ENCODE measurements at regions not wholly inside any gene's neighbourhood (a gene's known extent, or its start where the extent isn't known, plus 50 kb on each side); places are given as distances from the start of the nearest gene placed in this dataset.

DNA sequence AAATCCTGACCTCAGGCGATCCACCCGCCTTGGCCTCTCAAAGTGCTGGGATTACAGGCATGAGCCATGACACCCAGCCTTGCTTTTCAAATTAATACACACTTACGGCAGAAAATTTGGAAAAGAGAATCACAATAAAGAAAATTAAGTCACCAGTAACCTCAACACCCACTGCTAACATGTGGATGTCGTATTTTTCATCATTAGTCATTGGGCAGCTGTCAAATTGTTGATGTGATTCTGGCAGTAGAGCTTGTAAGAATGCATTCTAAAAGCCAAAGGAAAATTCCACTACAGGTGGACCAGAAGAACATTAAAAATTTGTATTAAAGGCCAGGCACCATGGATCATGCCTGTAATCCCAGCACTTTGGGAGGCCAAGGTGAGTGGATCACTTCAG lies 237.3 kb upstream of the TUT7 start:
- TF ChIP-seq, protein P1, sequence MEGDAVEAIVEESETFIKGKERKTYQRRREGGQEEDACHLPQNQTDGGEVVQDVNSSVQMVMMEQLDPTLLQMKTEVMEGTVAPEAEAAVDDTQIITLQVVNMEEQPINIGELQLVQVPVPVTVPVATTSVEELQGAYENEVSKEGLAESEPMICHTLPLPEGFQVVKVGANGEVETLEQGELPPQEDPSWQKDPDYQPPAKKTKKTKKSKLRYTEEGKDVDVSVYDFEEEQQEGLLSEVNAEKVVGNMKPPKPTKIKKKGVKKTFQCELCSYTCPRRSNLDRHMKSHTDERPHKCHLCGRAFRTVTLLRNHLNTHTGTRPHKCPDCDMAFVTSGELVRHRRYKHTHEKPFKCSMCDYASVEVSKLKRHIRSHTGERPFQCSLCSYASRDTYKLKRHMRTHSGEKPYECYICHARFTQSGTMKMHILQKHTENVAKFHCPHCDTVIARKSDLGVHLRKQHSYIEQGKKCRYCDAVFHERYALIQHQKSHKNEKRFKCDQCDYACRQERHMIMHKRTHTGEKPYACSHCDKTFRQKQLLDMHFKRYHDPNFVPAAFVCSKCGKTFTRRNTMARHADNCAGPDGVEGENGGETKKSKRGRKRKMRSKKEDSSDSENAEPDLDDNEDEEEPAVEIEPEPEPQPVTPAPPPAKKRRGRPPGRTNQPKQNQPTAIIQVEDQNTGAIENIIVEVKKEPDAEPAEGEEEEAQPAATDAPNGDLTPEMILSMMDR (IDR thresholded peaks at IDR 0.05; ENCODE audit: low read depth, low read length, missing control alignments): no peak
- no peak overlapping the region for H3K27ac ChIP-seq

DNA sequence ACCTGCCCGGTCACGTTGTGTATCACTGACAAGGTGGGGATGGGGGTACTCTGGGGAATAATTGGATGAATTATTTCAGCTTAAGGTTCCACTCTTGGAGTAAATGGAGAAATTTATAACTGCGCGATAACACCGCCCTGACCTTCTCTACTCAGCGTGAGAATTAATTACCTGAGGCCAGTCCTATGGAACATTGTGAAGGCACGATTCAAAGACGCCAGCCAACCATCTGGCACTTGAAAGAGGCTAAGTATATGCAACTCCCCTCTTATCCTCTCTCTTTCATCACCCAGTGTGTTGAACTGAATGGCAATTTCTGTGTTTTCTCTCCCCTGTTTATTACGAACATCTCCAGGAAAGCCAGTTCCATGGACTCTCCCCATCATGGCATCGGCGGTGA lies 235.5 kb upstream of the TUT7 start:
- in situ Hi-C loops (cut with HindIII; ENCODE audit: low pct_ligation_motif_present, low sequenced_read_pairs): no loop called here
- no peaks in the 10 kb centered on the region for H3K36me3 ChIP-seq (replicated peaks)
- DNase-seq: no peak
- no peaks in the 10 kb centered on the region for H3K27me3 ChIP-seq (replicated peaks)
- H3K27ac ChIP-seq: no peak overlapping the region
- TF ChIP-seq, protein P1 (IDR thresholded peaks at IDR 0.05; ENCODE audit: low read depth, low read length, missing control alignments): no peak
- H3K4me3 ChIP-seq (ENCODE audit: low read depth, low read length): no peak overlapping the region

More for the DNA sequence above, 237.3 kb upstream of the TUT7 start:
- H3K4me3 ChIP-seq (ENCODE audit: low read depth, low read length): no peak overlapping the region
- no peak for DNase-seq
- no peaks in the 10 kb centered on the region for H3K27me3 ChIP-seq (replicated peaks)
- in situ Hi-C loops (cut with HindIII; ENCODE audit: low pct_ligation_motif_present, low sequenced_read_pairs): no loop called here
- no peaks in the 10 kb centered on the region for H3K36me3 ChIP-seq (replicated peaks)

DNA sequence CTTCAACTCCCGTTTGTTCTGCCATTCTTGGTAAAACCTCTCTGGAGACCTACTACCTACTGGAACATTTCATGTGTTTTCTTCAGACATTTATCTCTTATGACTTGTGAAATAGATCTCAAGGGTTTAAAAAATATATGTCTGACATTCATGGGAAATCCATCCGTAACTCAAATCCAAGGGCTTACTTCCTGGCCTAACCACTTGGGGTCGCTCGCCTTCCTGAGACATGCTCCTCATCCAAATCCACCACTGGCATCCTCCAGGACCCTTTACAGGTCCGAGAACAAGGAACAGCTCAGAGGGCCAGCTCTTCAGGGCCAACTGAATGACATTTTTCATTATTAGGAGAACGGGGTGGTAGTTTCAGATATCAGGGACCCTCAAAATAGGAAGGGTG lies 235.1 kb upstream of the TUT7 start:
- TF ChIP-seq, protein P1 (IDR thresholded peaks at IDR 0.05; ENCODE audit: low read depth, low read length, missing control alignments): no peak
- Histone ChIP-seq H3K36me3 (replicated peaks) (no peaks in the 10 kb centered on the region), H3K4me3 (ENCODE audit: low read depth, low read length) (no peak overlapping the region), H3K27ac (no peak overlapping the region), H3K27me3 (replicated peaks) (no peaks in the 10 kb centered on the region)
- DNase-seq: no peak
- in situ Hi-C loops (cut with HindIII; ENCODE audit: low pct_ligation_motif_present, low sequenced_read_pairs): no loop called here

DNA sequence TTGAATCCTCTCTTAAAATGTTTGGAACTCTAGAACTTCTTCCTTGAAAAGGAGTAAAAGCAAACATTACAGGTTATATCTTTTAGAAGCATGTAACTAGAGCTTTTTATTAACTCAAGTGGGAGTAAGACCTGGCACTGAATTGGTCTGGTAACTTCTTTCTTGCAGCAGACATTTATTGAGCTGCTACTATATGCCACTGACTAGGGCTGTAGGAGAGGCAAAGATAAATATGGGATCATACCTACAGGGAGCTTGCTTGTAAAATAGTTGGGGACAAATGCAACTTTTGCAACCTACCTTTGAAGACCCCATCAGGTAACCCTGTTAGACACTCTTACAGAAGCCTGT lies 231.9 kb upstream of the TUT7 start:
- TF ChIP-seq, protein P1 (IDR thresholded peaks at IDR 0.05; ENCODE audit: low read depth, low read length, missing control alignments): no peak
- DNase-seq: no peak
- H3K36me3 ChIP-seq (replicated peaks): no peaks in the 10 kb centered on the region
- H3K27ac ChIP-seq: no peak overlapping the region
- H3K27me3 ChIP-seq (replicated peaks): no peaks in the 10 kb centered on the region
- in situ Hi-C loops (cut with HindIII; ENCODE audit: low pct_ligation_motif_present, low sequenced_read_pairs): no loop called here
- H3K4me3 ChIP-seq (ENCODE audit: low read depth, low read length): no peak overlapping the region

DNA sequence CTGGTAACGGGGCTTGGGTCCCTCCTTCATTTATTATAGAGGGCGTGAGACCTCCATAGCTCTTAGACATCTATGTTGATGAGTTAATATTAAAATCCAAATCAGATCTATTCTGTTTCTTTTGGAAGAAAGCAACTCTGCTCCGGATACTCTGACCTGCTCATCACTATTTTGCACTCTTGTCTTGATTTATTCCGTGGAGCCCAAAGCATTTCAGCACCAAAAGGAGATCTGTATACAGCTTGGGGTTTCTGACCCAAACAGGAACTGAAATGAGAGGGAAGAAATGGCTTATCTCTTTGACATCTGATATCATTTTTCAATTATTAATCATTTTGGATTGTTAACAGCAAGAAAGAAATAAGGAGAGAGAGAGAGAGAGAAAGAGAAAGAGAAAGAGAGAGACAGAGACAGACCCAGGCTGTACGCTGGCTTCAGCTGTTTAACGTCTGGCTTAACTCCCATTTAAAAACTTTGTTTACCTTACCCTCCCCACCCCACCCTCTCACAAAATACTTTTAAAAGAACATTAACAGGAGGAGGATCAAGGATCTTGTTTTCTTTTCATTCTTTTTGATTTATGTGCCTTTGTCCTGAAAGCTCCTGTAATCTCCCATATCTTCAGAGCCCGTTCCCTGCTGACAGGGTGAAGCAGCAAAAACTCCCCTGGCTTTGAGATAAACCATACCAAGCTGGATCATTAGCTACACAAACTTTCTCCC lies 231.4 kb upstream of the TUT7 start:
- no peaks in the 10 kb centered on the region for H3K27me3 ChIP-seq (replicated peaks)
- TF ChIP-seq, protein P1 (IDR thresholded peaks at IDR 0.05; ENCODE audit: low read depth, low read length, missing control alignments): no peak
- in situ Hi-C loops (cut with HindIII; ENCODE audit: low pct_ligation_motif_present, low sequenced_read_pairs): no loop called here
- no peak overlapping the region for H3K27ac ChIP-seq
- no peak overlapping the region for H3K4me3 ChIP-seq (ENCODE audit: low read depth, low read length)
- H3K36me3 ChIP-seq (replicated peaks): no peaks in the 10 kb centered on the region
- no peak for DNase-seq

DNA sequence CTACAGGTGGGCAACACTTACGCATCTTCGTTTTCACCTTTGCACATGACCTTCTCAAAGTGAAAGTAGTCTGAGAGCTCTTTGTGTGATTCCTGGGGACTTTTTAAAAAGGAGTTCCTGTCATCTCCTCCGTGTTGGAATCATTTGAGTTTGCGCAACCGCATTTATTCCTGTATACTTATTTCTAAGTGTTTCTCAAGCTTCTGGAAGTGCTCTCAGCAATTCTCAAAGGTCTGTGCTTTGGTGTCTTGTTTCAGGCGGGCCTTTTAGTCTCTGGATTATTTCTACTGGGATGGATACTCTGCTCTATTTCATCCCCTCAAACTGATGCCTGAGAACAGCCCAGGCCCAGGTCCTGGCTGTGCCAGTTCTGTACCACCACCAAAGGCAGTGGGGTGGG lies 226.5 kb upstream of the TUT7 start:
- TF ChIP-seq, protein P1 (IDR thresholded peaks at IDR 0.05; ENCODE audit: low read depth, low read length, missing control alignments): no peak
- Histone ChIP-seq H3K27me3 (replicated peaks) (no peaks in the 10 kb centered on the region), H3K4me3 (ENCODE audit: low read depth, low read length) (no peak overlapping the region), H3K27ac (no peak overlapping the region), H3K36me3 (replicated peaks) (no peaks in the 10 kb centered on the region)
- DNase-seq: no peak
- in situ Hi-C loops (cut with HindIII; ENCODE audit: low pct_ligation_motif_present, low sequenced_read_pairs): no loop called here
